ENCODE measurements at regions not wholly inside any gene's neighbourhood (a gene's known extent, or its start where the extent isn't known, plus 50 kb on each side); places are given as distances from the start of the nearest gene placed in this dataset.

- Histone ChIP-seq H3K36me3 (ENCODE audit: control insufficient read depth, insufficient read depth, low read length) (no peaks in the 10 kb centered on the region), H3K4me1 (ENCODE audit: control insufficient read depth, insufficient read depth, low read length, poor library complexity, severe bottlenecking) (no peaks in the 10 kb centered on the region), H3K4me3 (ENCODE audit: insufficient read depth, low read depth, low read length, poor library complexity, severe bottlenecking) (no peak overlapping the region), H3K9me3 (ENCODE audit: control insufficient read depth, low read length) (no peaks in the 10 kb centered on the region), H3K27ac (ENCODE audit: insufficient read depth, low read length, poor library complexity, severe bottlenecking) (no peak overlapping the region), H3K27me3 (replicated peaks; ENCODE audit: control insufficient read depth, insufficient read depth, low read length, poor library complexity, severe bottlenecking) (no peaks in the 10 kb centered on the region)
- no peak for DNase-seq
These were observed 334.1 kb downstream of the ZSWIM6 start for GRCh38 chr5:61666064-61666621.

GRCh38 chr5:61667525-61668218 lies 335.6 kb downstream of the ZSWIM6 start:
- no peak for DNase-seq
- Histone ChIP-seq H3K9me3 (ENCODE audit: control insufficient read depth, low read length) (no peaks in the 10 kb centered on the region), H3K4me3 (ENCODE audit: insufficient read depth, low read depth, low read length, poor library complexity, severe bottlenecking) (no peak overlapping the region), H3K4me1 (ENCODE audit: control insufficient read depth, insufficient read depth, low read length, poor library complexity, severe bottlenecking) (no peaks in the 10 kb centered on the region), H3K27ac (ENCODE audit: insufficient read depth, low read length, poor library complexity, severe bottlenecking) (no peak overlapping the region), H3K36me3 (ENCODE audit: control insufficient read depth, insufficient read depth, low read length) (no peaks in the 10 kb centered on the region), H3K27me3 (replicated peaks; ENCODE audit: control insufficient read depth, insufficient read depth, low read length, poor library complexity, severe bottlenecking) (no peaks in the 10 kb centered on the region)

GRCh38 chr5:61669531-61669930 lies 337.5 kb downstream of the ZSWIM6 start:
- DNase-seq, result no peak

GRCh38 chr5:61670941-61671340 lies 338.9 kb downstream of the ZSWIM6 start:
- Histone ChIP-seq H3K27ac (ENCODE audit: insufficient read depth, low read length, poor library complexity, severe bottlenecking) (no peak overlapping the region), H3K36me3 (ENCODE audit: control insufficient read depth, insufficient read depth, low read length) (no peaks in the 10 kb centered on the region), H3K4me1 (ENCODE audit: control insufficient read depth, insufficient read depth, low read length, poor library complexity, severe bottlenecking) (no peaks in the 10 kb centered on the region), H3K27me3 (replicated peaks; ENCODE audit: control insufficient read depth, insufficient read depth, low read length, poor library complexity, severe bottlenecking) (no peaks in the 10 kb centered on the region), H3K9me3 (ENCODE audit: control insufficient read depth, low read length) (no peaks in the 10 kb centered on the region), H3K4me3 (ENCODE audit: insufficient read depth, low read depth, low read length, poor library complexity, severe bottlenecking) (no peak overlapping the region)
- no peak for DNase-seq

More at GRCh38 chr5:61669531-61669930, 337.5 kb downstream of the ZSWIM6 start:
- Histone ChIP-seq H3K4me3 (ENCODE audit: insufficient read depth, low read depth, low read length, poor library complexity, severe bottlenecking) (no peak overlapping the region), H3K36me3 (ENCODE audit: control insufficient read depth, insufficient read depth, low read length) (no peaks in the 10 kb centered on the region), H3K4me1 (ENCODE audit: control insufficient read depth, insufficient read depth, low read length, poor library complexity, severe bottlenecking) (no peaks in the 10 kb centered on the region), H3K27ac (ENCODE audit: insufficient read depth, low read length, poor library complexity, severe bottlenecking) (no peak overlapping the region), H3K27me3 (replicated peaks; ENCODE audit: control insufficient read depth, insufficient read depth, low read length, poor library complexity, severe bottlenecking) (no peaks in the 10 kb centered on the region), H3K9me3 (ENCODE audit: control insufficient read depth, low read length) (no peaks in the 10 kb centered on the region)

- H3K27me3 ChIP-seq (replicated peaks; ENCODE audit: control insufficient read depth, insufficient read depth, low read length, poor library complexity, severe bottlenecking), result no peaks in the 10 kb centered on the region
- no peak for DNase-seq
- no peaks in the 10 kb centered on the region for H3K4me1 ChIP-seq (ENCODE audit: control insufficient read depth, insufficient read depth, low read length, poor library complexity, severe bottlenecking)
- H3K4me3 ChIP-seq (ENCODE audit: insufficient read depth, low read depth, low read length, poor library complexity, severe bottlenecking), result no peak overlapping the region
- no peaks in the 10 kb centered on the region for H3K9me3 ChIP-seq (ENCODE audit: control insufficient read depth, low read length)
- no peak overlapping the region for H3K27ac ChIP-seq (ENCODE audit: insufficient read depth, low read length, poor library complexity, severe bottlenecking)
- H3K36me3 ChIP-seq (ENCODE audit: control insufficient read depth, insufficient read depth, low read length), result no peaks in the 10 kb centered on the region
These were observed 341.1 kb downstream of the ZSWIM6 start for GRCh38 chr5:61673007-61673735.

GRCh38 chr5:61674378-61674777 lies 342.3 kb downstream of the ZSWIM6 start:
- Histone ChIP-seq H3K4me1 (ENCODE audit: control insufficient read depth, insufficient read depth, low read length, poor library complexity, severe bottlenecking) (no peaks in the 10 kb centered on the region), H3K27me3 (replicated peaks; ENCODE audit: control insufficient read depth, insufficient read depth, low read length, poor library complexity, severe bottlenecking) (no peaks in the 10 kb centered on the region), H3K36me3 (ENCODE audit: control insufficient read depth, insufficient read depth, low read length) (no peaks in the 10 kb centered on the region), H3K27ac (ENCODE audit: insufficient read depth, low read length, poor library complexity, severe bottlenecking) (no peak overlapping the region), H3K9me3 (ENCODE audit: control insufficient read depth, low read length) (no peaks in the 10 kb centered on the region), H3K4me3 (ENCODE audit: insufficient read depth, low read depth, low read length, poor library complexity, severe bottlenecking) (no peak overlapping the region)
- no peak for DNase-seq

GRCh38 chr5:61675015-61675692 lies 343.1 kb downstream of the ZSWIM6 start:
- no peak for DNase-seq
- Histone ChIP-seq H3K36me3 (ENCODE audit: control insufficient read depth, insufficient read depth, low read length) (no peaks in the 10 kb centered on the region), H3K9me3 (ENCODE audit: control insufficient read depth, low read length) (no peaks in the 10 kb centered on the region), H3K4me1 (ENCODE audit: control insufficient read depth, insufficient read depth, low read length, poor library complexity, severe bottlenecking) (no peaks in the 10 kb centered on the region), H3K27ac (ENCODE audit: insufficient read depth, low read length, poor library complexity, severe bottlenecking) (no peak overlapping the region), H3K4me3 (ENCODE audit: insufficient read depth, low read depth, low read length, poor library complexity, severe bottlenecking) (no peak overlapping the region), H3K27me3 (replicated peaks; ENCODE audit: control insufficient read depth, insufficient read depth, low read length, poor library complexity, severe bottlenecking) (no peaks in the 10 kb centered on the region)

GRCh38 chr5:61677220-61677619 lies 345.2 kb downstream of the ZSWIM6 start:
- no peaks in the 10 kb centered on the region for H3K36me3 ChIP-seq (ENCODE audit: control insufficient read depth, insufficient read depth, low read length)
- no peak overlapping the region for H3K27ac ChIP-seq (ENCODE audit: insufficient read depth, low read length, poor library complexity, severe bottlenecking)
- no peak for DNase-seq
- H3K27me3 ChIP-seq (replicated peaks; ENCODE audit: control insufficient read depth, insufficient read depth, low read length, poor library complexity, severe bottlenecking), result no peaks in the 10 kb centered on the region
- H3K4me1 ChIP-seq (ENCODE audit: control insufficient read depth, insufficient read depth, low read length, poor library complexity, severe bottlenecking), result no peaks in the 10 kb centered on the region
- no peak overlapping the region for H3K4me3 ChIP-seq (ENCODE audit: insufficient read depth, low read depth, low read length, poor library complexity, severe bottlenecking)
- H3K9me3 ChIP-seq (ENCODE audit: control insufficient read depth, low read length), result no peaks in the 10 kb centered on the region

- Histone ChIP-seq H3K9me3 (ENCODE audit: control insufficient read depth, low read length) (no peaks in the 10 kb centered on the region), H3K27me3 (replicated peaks; ENCODE audit: control insufficient read depth, insufficient read depth, low read length, poor library complexity, severe bottlenecking) (no peaks in the 10 kb centered on the region), H3K36me3 (ENCODE audit: control insufficient read depth, insufficient read depth, low read length) (no peaks in the 10 kb centered on the region), H3K4me1 (ENCODE audit: control insufficient read depth, insufficient read depth, low read length, poor library complexity, severe bottlenecking) (no peaks in the 10 kb centered on the region), H3K27ac (ENCODE audit: insufficient read depth, low read length, poor library complexity, severe bottlenecking) (no peak overlapping the region), H3K4me3 (ENCODE audit: insufficient read depth, low read depth, low read length, poor library complexity, severe bottlenecking) (no peak overlapping the region)
- DNase-seq, result no peak
These were observed 346.9 kb downstream of the ZSWIM6 start for GRCh38 chr5:61678966-61679365.

GRCh38 chr5:61679562-61679961 lies 347.5 kb downstream of the ZSWIM6 start:
- Histone ChIP-seq H3K27me3 (replicated peaks; ENCODE audit: control insufficient read depth, insufficient read depth, low read length, poor library complexity, severe bottlenecking) (no peaks in the 10 kb centered on the region), H3K36me3 (ENCODE audit: control insufficient read depth, insufficient read depth, low read length) (no peaks in the 10 kb centered on the region), H3K27ac (ENCODE audit: insufficient read depth, low read length, poor library complexity, severe bottlenecking) (no peak overlapping the region), H3K9me3 (ENCODE audit: control insufficient read depth, low read length) (no peaks in the 10 kb centered on the region), H3K4me1 (ENCODE audit: control insufficient read depth, insufficient read depth, low read length, poor library complexity, severe bottlenecking) (no peaks in the 10 kb centered on the region), H3K4me3 (ENCODE audit: insufficient read depth, low read depth, low read length, poor library complexity, severe bottlenecking) (no peak overlapping the region)
- DNase-seq, result no peak

Measured in effector memory CD4-positive, alpha-beta T cell (primary cell).